B cell (primary cell): ENCODE measurements at regions not wholly inside any gene's neighbourhood (a gene's known extent, or its start where the extent isn't known, plus 50 kb on each side); places are given as distances from the start of the nearest gene placed in this dataset.

Experiments
- CTCF ChIP-seq: fragments of 200-600 bp; IDR thresholded peaks from one replicate; pipeline ENCODE4 v1.8.0; 2022; ENCODE audit warnings: antibody characterized with exemption, mild to moderate bottlenecking
- EZH2 ChIP-seq: IDR thresholded peaks from 2 replicates; pipeline ENCODE4 v1.6.1; 2012; ENCODE audit warnings: borderline replicate concordance, low read depth, mild to moderate bottlenecking, moderate library complexity, low read length; ENCODE audit not compliant: insufficient read depth, poor library complexity, severe bottlenecking

DNA sequence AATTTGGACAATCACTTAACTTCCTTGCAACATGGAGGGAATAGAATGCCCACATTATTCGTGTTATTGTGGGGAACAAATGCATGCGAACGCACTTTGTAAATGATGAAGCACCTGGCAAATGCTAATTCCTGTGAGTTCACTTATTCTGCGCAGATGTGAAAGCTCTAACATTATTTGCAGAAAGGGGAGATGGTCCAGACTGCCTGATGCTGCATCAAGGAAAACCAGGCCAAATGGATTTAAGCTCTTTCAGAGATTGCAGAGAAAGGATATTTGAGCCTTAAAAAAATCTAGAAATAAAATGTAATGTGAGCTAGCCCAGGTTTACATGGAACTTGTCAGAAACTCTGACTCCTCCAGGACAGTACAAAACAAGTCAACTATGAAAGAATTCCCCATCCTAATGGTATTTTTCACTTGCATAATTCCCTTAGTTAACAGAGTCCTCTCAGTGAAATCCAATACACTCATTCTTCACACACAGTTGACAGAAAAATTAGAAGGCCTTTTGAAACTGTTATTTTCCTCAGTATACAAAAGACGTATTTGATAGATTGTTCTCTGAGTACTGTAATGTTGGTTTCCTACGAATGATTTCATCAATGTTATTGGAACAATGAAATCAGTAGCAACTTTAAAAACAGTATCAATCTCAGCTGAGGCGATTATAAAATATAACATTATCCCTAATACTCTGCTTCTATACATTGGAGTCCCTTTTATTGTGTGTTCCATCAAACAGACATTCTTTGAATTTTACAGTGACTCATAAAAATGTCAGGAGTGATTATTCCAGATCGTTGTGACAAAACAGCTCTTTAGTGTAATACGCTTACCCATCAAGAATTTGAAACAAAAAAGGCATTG is 136.3 kb upstream of the ANK3 start:
- no peak for TF ChIP-seq CTCF
- TF ChIP-seq EZH2 = no peak
